GM19438 (cell line): ENCODE measurements at regions not wholly inside any gene's neighbourhood (a gene's known extent, or its start where the extent isn't known, plus 50 kb on each side); places are given as distances from the start of the nearest gene placed in this dataset.

Experiments
- ATAC-seq: cut with Tn5 transposase; IDR thresholded peaks from one replicate; pipeline ENCODE4 v1.9.1; 2021; ENCODE audit warnings: low read depth; ENCODE audit not compliant: unreplicated experiment

DNA sequence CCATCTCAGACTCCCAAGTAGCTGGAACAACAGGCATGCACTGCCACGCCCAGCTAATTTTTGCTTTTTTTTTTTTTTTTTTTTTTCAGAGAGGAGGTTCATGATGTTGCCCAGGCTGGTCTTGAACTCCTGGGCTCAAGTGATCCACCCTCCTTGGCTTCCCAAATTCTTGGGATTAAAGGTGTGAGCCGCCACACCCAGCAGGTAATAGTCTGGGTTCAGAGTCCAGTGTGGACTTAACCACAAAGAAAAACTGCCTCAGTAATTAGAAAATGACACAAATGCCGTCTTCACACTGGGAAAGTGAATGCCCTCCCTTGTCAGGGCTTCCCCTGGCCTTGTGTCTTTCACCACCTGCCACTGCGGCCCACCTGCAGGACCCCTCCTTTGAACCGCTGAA lies 101.1 kb downstream of the RAB11FIP2 start:
- no peak for ATAC-seq

- ATAC-seq = no peak
Observed at GRCh38 chr10:117946525-117947070, 100.1 kb downstream of the RAB11FIP2 start.

GRCh38 chr10:117948493-117948892 lies 98.2 kb downstream of the RAB11FIP2 start:
- no peak for ATAC-seq

DNA sequence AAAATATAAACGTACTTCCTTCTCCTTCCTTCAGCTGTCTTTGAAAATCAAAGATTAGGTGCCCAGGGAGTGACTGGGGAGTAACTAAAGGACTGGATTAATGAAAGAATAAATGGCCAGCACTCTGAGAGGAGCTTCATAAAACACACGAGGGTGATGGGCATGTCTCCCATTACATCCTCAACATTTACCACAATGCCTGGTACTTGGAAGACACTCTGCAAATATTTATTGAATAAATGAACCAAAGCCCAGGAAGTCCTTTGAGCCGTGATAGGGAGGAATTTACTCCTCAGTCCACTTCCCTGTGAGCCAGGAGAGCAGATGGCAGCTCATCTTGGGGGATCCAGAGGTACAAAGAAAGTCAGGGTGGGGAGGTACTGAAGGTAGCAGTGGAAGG lies 96.3 kb downstream of the RAB11FIP2 start:
- no peak for ATAC-seq
